Karpas-422 (cell line): ENCODE measurements at regions not wholly inside any gene's neighbourhood (a gene's known extent, or its start where the extent isn't known, plus 50 kb on each side); places are given as distances from the start of the nearest gene placed in this dataset.
"Not testable (repeated sequence)": the region's sequence is repeated elsewhere in the genome, so short reads cannot be mapped to it uniquely, and the experiment has no call there.

Experiments
- DNase-seq: peaks from one replicate; pipeline ENCODE4 v3.0.0-alpha.2; 2015
- H2AFZ ChIP-seq: fragments of 200-600 bp; sonication (generic); 2 replicates; pipeline ENCODE4 v1.6.1; 2014; ENCODE audit warnings: antibody characterized with exemption, low read length, mixed read lengths
- H3K27ac ChIP-seq: fragments of 200-600 bp; sonication (generic); 2 replicates; pipeline ENCODE4 v1.5.1; 2014; ENCODE audit warnings: mild to moderate bottlenecking, low read length, moderate library complexity
- H3K27me3 ChIP-seq: fragments of 200-600 bp; sonication (generic); 2 replicates; pipeline ENCODE4 v1.6.1; 2014; ENCODE audit warnings: low read length, mixed read lengths
- H3K36me3 ChIP-seq: fragments of 200-600 bp; sonication (generic); 2 replicates; pipeline ENCODE4 v1.6.1; 2014; ENCODE audit warnings: low read length, mixed read lengths; ENCODE audit not compliant: insufficient read depth
- H3K4me1 ChIP-seq: fragments of 200-600 bp; sonication (generic); 2 replicates; pipeline ENCODE4 v1.6.1; 2014; ENCODE audit warnings: mild to moderate bottlenecking, low read length, mixed read lengths
- H3K4me2 ChIP-seq: fragments of 200-600 bp; sonication (generic); 2 replicates; pipeline ENCODE4 v1.6.1; 2014; ENCODE audit warnings: low read length, low read depth, mild to moderate bottlenecking; ENCODE audit not compliant: poor library complexity, severe bottlenecking
- H3K4me3 ChIP-seq: fragments of 200-600 bp; sonication (generic); 2 replicates; pipeline ENCODE4 v1.5.1; 2014; ENCODE audit warnings: mild to moderate bottlenecking, antibody characterized with exemption, low read length, mixed read lengths
- H3K79me2 ChIP-seq: fragments of 200-600 bp; sonication (generic); 2 replicates; pipeline ENCODE4 v1.6.1; 2014; ENCODE audit warnings: mild to moderate bottlenecking, low read length, mixed read lengths
- H3K9ac ChIP-seq: fragments of 200-600 bp; sonication (generic); 2 replicates; pipeline ENCODE4 v1.6.0; 2014; ENCODE audit warnings: low read length
- H3K9me2 ChIP-seq: fragments of 200-600 bp; sonication (generic), shearing (Covaris generic); replicated peaks from 2 replicates; pipeline ENCODE4 v1.6.0; 2014; ENCODE audit warnings: mild to moderate bottlenecking, low read length, moderate library complexity; ENCODE audit not compliant: insufficient read depth
- H3K9me3 ChIP-seq: fragments of 300-700, 200-600 bp; sonication (generic); 2 replicates; pipeline ENCODE4 v1.6.1; 2014; ENCODE audit warnings: low read length, mixed read lengths
- H4K20me1 ChIP-seq: fragments of 200-600 bp; sonication (generic); 2 replicates; pipeline ENCODE4 v1.6.1; 2014; ENCODE audit warnings: mild to moderate bottlenecking, antibody characterized with exemption, low read length, low read depth; ENCODE audit not compliant: insufficient read depth

DNA sequence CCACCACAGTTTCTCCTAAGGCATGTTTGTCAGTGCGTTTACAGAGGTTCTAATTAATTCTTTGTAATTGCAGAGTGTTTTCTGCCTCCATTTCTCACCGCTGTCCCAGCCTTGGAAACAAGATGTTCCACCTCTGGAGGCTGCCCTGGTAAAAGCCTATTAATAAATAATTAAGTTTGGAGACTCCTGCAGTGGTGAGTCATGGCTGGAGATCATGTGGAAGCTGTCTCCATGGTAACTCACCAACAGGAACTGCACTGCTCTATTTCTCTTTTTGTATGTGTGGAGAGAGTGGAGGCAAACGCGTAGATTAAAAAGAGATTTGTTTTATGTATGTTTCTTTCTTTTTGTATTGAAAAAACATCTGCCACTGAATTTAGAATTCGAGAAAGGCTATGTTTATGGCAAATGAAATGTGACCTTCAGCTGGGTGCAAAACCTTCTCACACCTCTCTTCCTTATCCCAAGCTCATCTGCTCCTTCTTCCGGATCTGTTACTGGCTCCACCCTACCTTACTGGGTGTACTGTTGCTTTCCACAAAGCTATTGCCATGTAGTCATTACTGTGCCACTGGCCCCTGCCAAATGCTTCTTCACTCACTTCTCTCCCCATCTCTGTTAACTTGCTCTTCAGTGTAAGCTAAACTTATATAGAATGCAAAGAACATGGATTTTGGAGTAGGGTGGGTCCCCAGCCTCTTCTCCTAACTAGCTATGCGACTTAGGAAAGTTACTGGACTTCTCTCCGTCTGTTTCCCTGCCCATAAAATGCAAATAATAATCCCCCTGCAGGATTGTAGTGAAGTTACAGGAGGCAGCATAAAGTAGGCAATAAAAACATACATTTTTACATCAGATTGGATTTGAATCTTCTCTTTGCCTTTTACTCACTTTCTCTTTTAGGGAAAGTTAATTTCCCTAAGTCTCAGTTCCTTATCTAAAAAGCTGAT is 778.5 kb downstream of the NTRK3 start:
- Histone ChIP-seq H3K36me3 (no peaks in the 10 kb centered on the region), H4K20me1 (no peaks in the 10 kb centered on the region), H3K4me1 (no peaks in the 10 kb centered on the region), H3K9me2 (no peaks in the 10 kb centered on the region), H3K79me2 (no peaks in the 10 kb centered on the region), H3K9ac (no peak overlapping the region), H3K4me3 (no peak overlapping the region), H2AFZ (no peak overlapping the region), H3K9me3 (peaks cover 10% of the 10 kb centered on the region), H3K27me3 (no peaks in the 10 kb centered on the region), H3K27ac (no peak overlapping the region), H3K4me2 (no peak overlapping the region)
- DNase-seq = no peak

DNA sequence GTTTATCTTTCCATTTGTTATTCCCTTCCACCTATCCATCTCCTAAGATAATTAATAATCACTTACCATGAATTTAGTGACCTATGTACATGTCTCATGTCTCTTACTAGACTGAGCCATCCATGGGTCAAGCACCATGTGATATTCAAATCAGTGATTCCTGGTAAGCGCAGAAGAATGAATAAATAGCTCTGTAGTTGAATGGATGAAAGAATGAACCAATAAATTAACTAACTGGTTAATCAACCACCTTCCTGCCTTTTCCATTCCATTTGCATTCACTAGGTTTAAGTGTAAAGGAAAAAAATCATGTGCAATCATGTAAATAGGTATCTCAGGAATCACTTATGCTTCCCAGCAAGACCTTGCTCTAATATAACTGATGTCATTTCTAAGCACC is 779.5 kb downstream of the NTRK3 start:
- H3K4me2 ChIP-seq = no peak overlapping the region
- no peaks in the 10 kb centered on the region for H3K4me1 ChIP-seq
- no peaks in the 10 kb centered on the region for H3K9me2 ChIP-seq
- no peaks in the 10 kb centered on the region for H3K27me3 ChIP-seq
- H2AFZ ChIP-seq = no peak overlapping the region
- H3K27ac ChIP-seq = no peak overlapping the region
- H3K36me3 ChIP-seq = no peaks in the 10 kb centered on the region
- H3K79me2 ChIP-seq = no peaks in the 10 kb centered on the region
- peaks cover 7% of the 10 kb centered on the region for H3K9me3 ChIP-seq
- no peak for DNase-seq
- H3K9ac ChIP-seq = no peak overlapping the region
- H4K20me1 ChIP-seq = no peaks in the 10 kb centered on the region
- H3K4me3 ChIP-seq = no peak overlapping the region

DNA sequence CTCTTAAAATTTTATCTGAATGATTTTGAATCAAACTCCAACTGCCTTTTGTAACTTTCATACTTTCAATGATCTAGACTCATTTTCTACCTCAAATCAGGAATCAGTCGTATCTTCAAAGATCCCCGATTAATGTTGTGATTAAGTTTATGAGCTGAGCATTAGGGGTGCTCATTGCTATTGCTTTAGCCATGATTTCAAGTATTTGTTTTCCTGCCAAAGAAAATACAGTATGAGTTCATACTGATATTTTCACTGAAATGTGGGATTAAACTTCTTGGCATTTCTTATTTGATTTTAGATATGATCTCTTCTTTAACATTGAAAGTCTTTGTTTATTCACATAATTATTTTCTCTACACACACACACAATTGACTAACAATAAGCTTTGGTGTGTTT is 785.6 kb downstream of the NTRK3 start:
- Histone ChIP-seq H4K20me1 (no peaks in the 10 kb centered on the region), H3K27me3 (no peaks in the 10 kb centered on the region), H3K4me3 (no peak overlapping the region), H3K4me1 (no peaks in the 10 kb centered on the region), H3K36me3 (no peaks in the 10 kb centered on the region), H3K9me3 (peaks cover 4% of the 10 kb centered on the region; the same call in 1 of the 2 replicates), H3K4me2 (no peak overlapping the region), H3K9ac (no peak overlapping the region), H3K9me2 (no peaks in the 10 kb centered on the region), H3K27ac (no peak overlapping the region), H3K79me2 (no peaks in the 10 kb centered on the region), H2AFZ (no peak overlapping the region)
- DNase-seq = no peak

DNA sequence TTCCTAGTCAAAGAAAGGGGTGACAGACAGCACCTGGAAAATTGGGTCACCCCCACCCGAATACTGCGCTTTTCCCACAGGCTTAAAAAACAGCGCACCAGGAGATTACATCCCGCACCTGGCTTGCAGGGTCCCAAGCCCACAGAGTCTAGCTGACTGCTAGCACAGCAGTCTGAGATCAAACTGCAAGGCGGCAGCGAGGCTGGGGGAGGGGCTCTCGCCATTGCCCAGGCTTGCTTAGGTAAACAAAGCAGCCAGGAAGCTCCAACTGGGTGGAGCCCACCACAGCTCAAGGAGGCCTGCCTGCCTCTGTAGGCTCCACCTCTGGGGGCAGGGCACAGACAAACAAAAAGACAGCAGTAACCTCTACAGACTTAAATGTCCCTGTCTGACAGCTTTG is 792.6 kb downstream of the NTRK3 start:
- H3K79me2 ChIP-seq, H2AFZ ChIP-seq, H3K36me3 ChIP-seq, H3K9me3 ChIP-seq, H4K20me1 ChIP-seq, H3K27me3 ChIP-seq, H3K9ac ChIP-seq, H3K4me2 ChIP-seq, DNase-seq, H3K27ac ChIP-seq, H3K4me1 ChIP-seq, H3K4me3 ChIP-seq, H3K9me2 ChIP-seq: not testable (repeated sequence)

DNA sequence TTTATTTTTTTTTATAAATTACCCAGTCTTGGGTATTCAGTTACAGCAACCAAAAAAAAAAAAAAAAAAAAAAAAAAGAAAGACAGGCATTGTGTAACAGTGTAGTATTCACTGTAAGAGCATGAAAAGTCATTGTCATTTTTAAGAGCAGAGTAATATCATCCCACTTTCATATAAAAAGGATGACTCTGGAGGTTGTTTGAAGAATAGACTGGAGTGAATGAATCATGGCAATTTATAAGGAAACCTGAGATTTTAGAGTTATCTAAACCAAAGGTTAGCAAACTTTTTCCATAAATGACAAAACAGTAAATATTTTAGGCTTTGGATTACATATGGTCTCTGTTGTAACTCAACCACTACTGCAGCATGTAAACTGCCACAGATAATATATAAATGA is 794.9 kb downstream of the NTRK3 start:
- no peak overlapping the region for H2AFZ ChIP-seq
- no peak overlapping the region for H3K9ac ChIP-seq
- H3K4me2 ChIP-seq = no peak overlapping the region
- H3K27ac ChIP-seq = no peak overlapping the region
- no peaks in the 10 kb centered on the region for H3K36me3 ChIP-seq
- no peaks in the 10 kb centered on the region for H3K79me2 ChIP-seq
- H3K4me3 ChIP-seq = no peak overlapping the region
- no peaks in the 10 kb centered on the region for H4K20me1 ChIP-seq
- no peaks in the 10 kb centered on the region for H3K9me2 ChIP-seq
- H3K9me3 ChIP-seq = peaks cover 5% of the 10 kb centered on the region; the same call in 1 of the 2 replicates
- no peaks in the 10 kb centered on the region for H3K27me3 ChIP-seq
- no peaks in the 10 kb centered on the region for H3K4me1 ChIP-seq
- DNase-seq = no peak

DNA sequence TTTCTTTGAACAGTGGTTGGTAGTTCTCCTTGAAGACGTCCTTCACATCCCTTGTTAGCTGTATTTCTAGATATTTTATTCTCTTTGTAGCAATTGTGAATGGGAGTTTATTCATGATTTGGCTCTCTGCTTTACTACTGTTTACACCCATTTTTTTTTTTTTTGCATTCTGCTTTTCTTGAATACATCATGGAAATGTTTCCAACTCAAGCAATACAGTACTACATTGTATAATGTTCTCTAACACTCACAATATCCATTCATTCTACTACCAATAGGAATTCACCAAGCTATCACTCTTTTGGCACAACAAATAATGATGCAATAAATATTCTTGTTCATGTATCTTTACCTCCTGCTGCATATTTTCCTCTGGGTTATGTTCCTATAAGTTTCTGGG is 801.7 kb downstream of the NTRK3 start:
- no peaks in the 10 kb centered on the region for H3K4me1 ChIP-seq

DNA sequence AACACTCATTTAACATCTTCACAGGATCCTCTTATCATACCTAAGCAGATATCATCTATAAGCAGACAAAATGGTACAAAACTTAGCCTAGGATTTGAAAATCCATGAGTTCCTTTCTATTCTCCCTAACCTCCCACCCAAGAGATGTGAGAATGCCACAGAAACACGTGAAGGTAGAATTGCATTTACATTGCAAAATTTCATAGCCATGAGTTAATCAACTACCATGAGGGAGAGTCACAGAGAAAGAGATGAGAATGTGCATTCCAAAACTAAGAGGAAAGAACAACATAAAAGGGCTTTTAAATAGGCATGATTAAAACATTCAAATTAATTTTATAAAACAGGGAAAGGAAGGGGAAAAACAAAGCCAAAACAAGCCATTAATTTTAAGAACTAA is 806.2 kb downstream of the NTRK3 start:
- H3K27ac ChIP-seq = no peak overlapping the region
- H3K9ac ChIP-seq = no peak overlapping the region
- DNase-seq = no peak
- no peaks in the 10 kb centered on the region for H3K79me2 ChIP-seq
- no peaks in the 10 kb centered on the region for H3K9me2 ChIP-seq
- no peaks in the 10 kb centered on the region for H3K27me3 ChIP-seq
- H3K4me1 ChIP-seq = no peaks in the 10 kb centered on the region
- H3K36me3 ChIP-seq = no peaks in the 10 kb centered on the region; the same call in 1 of the 2 replicates
- no peaks in the 10 kb centered on the region for H4K20me1 ChIP-seq
- H3K4me2 ChIP-seq = no peak overlapping the region
- peaks cover 16% of the 10 kb centered on the region; the same call in 1 of the 2 replicates for H3K9me3 ChIP-seq
- H3K4me3 ChIP-seq = no peak overlapping the region
- H2AFZ ChIP-seq = no peak overlapping the region

More for the DNA sequence above, 801.7 kb downstream of the NTRK3 start:
- Histone ChIP-seq H3K27ac (no peak overlapping the region), H3K27me3 (no peaks in the 10 kb centered on the region), H3K9me2 (no peaks in the 10 kb centered on the region), H3K9me3 (peaks cover 5% of the 10 kb centered on the region; the same call in 1 of the 2 replicates), H2AFZ (no peak overlapping the region), H3K79me2 (no peaks in the 10 kb centered on the region), H3K4me2 (no peak overlapping the region), H3K9ac (no peak overlapping the region), H4K20me1 (no peaks in the 10 kb centered on the region), H3K36me3 (no peaks in the 10 kb centered on the region), H3K4me3 (no peak overlapping the region)
- no peak for DNase-seq

DNA sequence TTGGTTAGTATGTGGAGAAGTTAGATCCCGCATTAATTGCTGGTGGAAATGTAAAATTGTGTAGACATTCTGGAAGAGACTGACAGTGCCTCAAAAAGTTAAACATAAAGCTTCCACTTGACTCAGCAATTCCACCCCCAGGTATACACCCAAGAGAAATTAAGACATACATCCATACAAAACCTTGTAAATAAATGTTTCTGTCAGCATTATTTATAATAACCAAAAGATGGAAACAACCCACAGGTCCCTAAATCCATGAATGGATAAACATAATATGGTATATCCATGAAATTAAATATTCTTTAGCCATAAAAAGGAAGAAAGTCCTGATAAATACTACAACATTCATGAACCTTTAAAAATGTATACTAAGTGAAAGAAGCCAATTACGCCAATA is 817.4 kb downstream of the NTRK3 start:
- H3K27me3 ChIP-seq = no peaks in the 10 kb centered on the region
- no peak overlapping the region for H3K9ac ChIP-seq
- no peaks in the 10 kb centered on the region for H3K4me1 ChIP-seq
- peaks cover 12% of the 10 kb centered on the region; the same call in 1 of the 2 replicates for H3K9me3 ChIP-seq
- no peak overlapping the region for H3K27ac ChIP-seq
- no peaks in the 10 kb centered on the region for H3K79me2 ChIP-seq
- no peak overlapping the region for H2AFZ ChIP-seq
- H3K36me3 ChIP-seq = no peaks in the 10 kb centered on the region
- H3K9me2 ChIP-seq = no peaks in the 10 kb centered on the region
- H4K20me1 ChIP-seq = no peaks in the 10 kb centered on the region
- no peak for DNase-seq
- no peak overlapping the region for H3K4me2 ChIP-seq
- no peak overlapping the region for H3K4me3 ChIP-seq
